ENCODE measurements at regions not wholly inside any gene's neighbourhood (a gene's known extent, or its start where the extent isn't known, plus 50 kb on each side); places are given as distances from the start of the nearest gene placed in this dataset.

DNA sequence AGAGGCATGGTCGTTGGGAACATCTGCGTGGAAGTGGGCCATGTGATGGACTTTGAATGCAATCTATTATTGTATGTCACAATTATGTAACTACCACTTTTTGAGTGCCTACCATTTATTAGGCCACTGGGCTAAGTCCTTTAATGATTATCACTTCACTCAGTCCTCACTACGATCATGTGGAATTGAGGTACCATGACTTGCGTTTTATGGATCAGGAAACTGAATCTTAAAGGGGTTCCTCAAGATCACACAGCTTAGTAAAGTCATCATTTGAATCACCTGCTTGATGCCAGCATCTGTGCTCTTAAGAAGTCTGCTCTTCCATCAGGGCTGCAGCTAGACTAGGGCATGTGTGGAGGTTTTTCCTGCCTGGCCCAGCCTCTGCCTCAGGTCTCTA, 136.7 kb downstream of the DAD1 start:
- TF ChIP-seq ZFX (IDR thresholded peaks at IDR 0.05) (no peak), CTCF (conservative IDR thresholded peaks at IDR 0.05) (no peak)
- H3K27ac ChIP-seq = no peak overlapping the region

- TF ChIP-seq CTCF (conservative IDR thresholded peaks at IDR 0.05) (no peak), ZFX (IDR thresholded peaks at IDR 0.05) (no peak)
- no peak overlapping the region for H3K27ac ChIP-seq
Measured at GRCh38 chr14:22450266-22450665, 138.8 kb downstream of the DAD1 start.

- no peak overlapping the region for H3K27ac ChIP-seq
- TF ChIP-seq ZFX (IDR thresholded peaks at IDR 0.05) (no peak), CTCF (conservative IDR thresholded peaks at IDR 0.05) (no peak)
Measured at GRCh38 chr14:22449600-22449905, 139.5 kb downstream of the DAD1 start.

- no peak overlapping the region for H3K27ac ChIP-seq
- TF ChIP-seq ZFX (IDR thresholded peaks at IDR 0.05) = no peak
- TF ChIP-seq CTCF (conservative IDR thresholded peaks at IDR 0.05) = no peak
Measured at GRCh38 chr14:22448905-22449599, 140.0 kb downstream of the DAD1 start.

GRCh38 chr14:22448035-22448904, 140.8 kb downstream of the DAD1 start:
- TF ChIP-seq CTCF (conservative IDR thresholded peaks at IDR 0.05) (no peak), ZFX (IDR thresholded peaks at IDR 0.05) (no peak)

DNA sequence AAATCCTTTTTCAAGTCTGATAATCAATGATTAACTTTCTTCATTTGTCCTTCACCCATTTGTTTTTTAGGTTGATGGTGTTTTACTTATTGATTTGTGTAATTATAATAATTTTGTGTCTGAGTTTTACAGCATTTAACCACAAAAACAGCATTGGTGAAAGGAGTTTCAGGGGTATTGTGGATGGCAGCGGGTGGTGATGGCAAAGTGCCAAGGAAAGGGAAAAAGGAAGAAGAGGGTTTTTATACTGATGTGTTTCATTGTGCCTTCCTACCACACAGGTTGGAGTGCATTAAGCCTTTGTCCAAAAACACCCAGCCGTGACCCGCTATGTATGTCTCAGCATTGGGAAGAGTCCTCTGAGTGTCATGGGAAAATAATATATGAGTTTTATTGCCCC, 150.3 kb downstream of the DAD1 start:
- TF ChIP-seq CTCF (conservative IDR thresholded peaks at IDR 0.05) = no peak
- no peak for TF ChIP-seq ZFX (IDR thresholded peaks at IDR 0.05)
- no peak overlapping the region for H3K27ac ChIP-seq

More at GRCh38 chr14:22448035-22448904, 140.8 kb downstream of the DAD1 start:
- no peak overlapping the region for H3K27ac ChIP-seq

DNA sequence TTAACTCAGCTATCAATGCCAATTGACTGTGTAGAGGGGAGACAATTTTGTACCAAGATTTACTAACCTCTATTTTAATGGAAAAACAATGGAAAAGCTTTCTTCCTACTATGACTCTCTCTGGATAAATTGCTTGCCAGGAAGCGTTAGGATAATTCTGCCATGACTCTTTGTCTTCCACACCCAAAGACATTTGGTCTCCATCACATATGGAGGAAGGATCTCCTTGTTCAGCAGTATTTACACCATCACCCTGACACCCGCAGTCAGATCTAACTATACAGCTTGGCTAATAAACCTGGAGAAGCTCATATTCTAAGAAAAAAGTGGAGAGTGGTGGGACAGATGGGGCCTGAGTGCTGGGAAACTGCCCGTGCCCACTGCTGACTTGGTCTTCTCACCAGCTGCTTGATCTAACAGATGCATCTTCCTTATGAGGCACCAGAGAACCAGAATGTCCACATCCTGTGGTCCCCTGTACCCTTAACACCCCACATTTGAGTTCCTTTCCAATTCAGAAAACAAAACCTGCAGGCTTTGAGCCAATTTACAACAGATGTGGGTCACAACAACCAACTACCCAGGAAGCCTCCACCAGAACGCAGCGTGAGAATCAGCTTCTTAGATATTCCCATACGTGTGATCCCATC, 154.0 kb downstream of the DAD1 start:
- TF ChIP-seq ZFX (IDR thresholded peaks at IDR 0.05) (no peak), CTCF (conservative IDR thresholded peaks at IDR 0.05) (no peak)
- no peak overlapping the region for H3K27ac ChIP-seq

Data from C4-2B (cell line).